ENCODE measurements at regions not wholly inside any gene's neighbourhood (a gene's known extent, or its start where the extent isn't known, plus 50 kb on each side); places are given as distances from the start of the nearest gene placed in this dataset.

DNA sequence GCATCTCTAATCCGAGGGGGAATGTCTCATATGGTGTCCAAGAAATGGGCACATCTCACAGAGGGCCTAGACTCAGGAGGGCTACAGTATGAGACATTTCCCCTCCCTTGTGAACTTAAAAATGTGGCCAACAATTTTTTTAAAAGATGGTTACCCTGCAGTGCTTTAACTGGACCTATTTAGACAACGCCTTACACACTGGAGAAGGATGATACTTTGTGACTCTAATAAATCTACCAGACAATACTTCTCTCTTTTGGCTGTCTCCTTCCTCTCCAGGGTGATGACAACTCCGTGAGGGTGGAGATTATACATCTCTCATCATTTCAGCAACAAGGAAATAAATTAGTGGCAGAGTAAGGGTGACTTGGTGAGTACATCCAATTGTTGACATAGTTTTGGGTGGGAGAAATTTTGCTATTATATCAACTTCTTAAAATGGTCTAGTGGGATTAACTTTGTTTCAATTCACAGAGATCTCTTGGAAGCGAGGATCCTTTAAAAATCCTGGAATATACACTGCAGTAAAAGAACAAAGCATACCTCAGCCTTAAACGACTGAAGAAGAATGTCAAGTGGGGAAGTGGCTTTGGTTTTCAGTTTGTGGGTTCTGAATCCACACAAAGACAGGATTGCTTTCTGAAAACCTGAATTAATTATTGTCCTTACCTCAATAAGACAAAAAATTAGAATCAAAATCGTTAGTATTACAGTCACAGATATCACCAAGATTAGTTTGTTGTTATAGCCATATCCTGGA, 89.8 kb downstream of the KPNA2 start:
- DNase-seq (ENCODE audit: low read depth in 2 of 2), result peak in 1 of 2 donors; percentile 54
- Histone ChIP-seq H3K4me1 (ENCODE audit: control insufficient read depth, extremely low read depth, insufficient read depth, low read length) (no peaks in the 10 kb centered on the region), H3K27me3 (ENCODE audit: control insufficient read depth, insufficient read depth, low read length) (no peaks in the 10 kb centered on the region), H3K4me2 (ENCODE audit: extremely low read depth, insufficient read depth, low read length) (no peak overlapping the region), H2AFZ (ENCODE audit: low read length) (no peak overlapping the region), H3K4me3 (replicated peaks in 1 of 4; ENCODE audit: control extremely low read depth in 1 of 4, insufficient read depth in 1 of 4, low read depth in 3 of 4, low read length in 4 of 4) (no peak overlapping the region), H3K9me3 (ENCODE audit: control insufficient read depth, insufficient read depth, low read depth, low read length) (no peaks in the 10 kb centered on the region), H3K36me3 (ENCODE audit: control insufficient read depth, insufficient read depth, low read length) (no peaks in the 10 kb centered on the region), H3K79me2 (ENCODE audit: control insufficient read depth, insufficient read depth, low read length) (no peaks in the 10 kb centered on the region), H4K20me1 (ENCODE audit: control insufficient read depth, extremely low read depth, insufficient read depth, low read length) (no peaks in the 10 kb centered on the region), H3K9ac (ENCODE audit: insufficient read depth, low read length) (no peak overlapping the region), H3K27ac (ENCODE audit: insufficient read depth, low read length) (no peak overlapping the region)
- TF ChIP-seq EZH2 (IDR thresholded peaks at IDR 0.05; ENCODE audit: low read length, missing control alignments), result no peak
- TF ChIP-seq CTCF (conservative IDR thresholded peaks at IDR 0.05 in 1 of 2, IDR thresholded peaks at IDR 0.05 in 1 of 2; ENCODE audit: low read depth in 1 of 2, low read length in 2 of 2), result no peak

GRCh38 chr17:68127914-68128313, 92.4 kb downstream of the KPNA2 start:
- Histone ChIP-seq H3K4me1 (ENCODE audit: control insufficient read depth, extremely low read depth, insufficient read depth, low read length) (no peaks in the 10 kb centered on the region), H3K27ac (ENCODE audit: insufficient read depth, low read length) (no peak overlapping the region), H2AFZ (ENCODE audit: low read length) (no peak overlapping the region), H3K36me3 (ENCODE audit: control insufficient read depth, insufficient read depth, low read length) (no peaks in the 10 kb centered on the region), H3K4me2 (ENCODE audit: extremely low read depth, insufficient read depth, low read length) (no peak overlapping the region), H3K9ac (ENCODE audit: insufficient read depth, low read length) (no peak overlapping the region), H3K9me3 (ENCODE audit: control insufficient read depth, insufficient read depth, low read depth, low read length) (no peaks in the 10 kb centered on the region), H4K20me1 (ENCODE audit: control insufficient read depth, extremely low read depth, insufficient read depth, low read length) (no peaks in the 10 kb centered on the region), H3K79me2 (ENCODE audit: control insufficient read depth, insufficient read depth, low read length) (no peaks in the 10 kb centered on the region), H3K27me3 (ENCODE audit: control insufficient read depth, insufficient read depth, low read length) (no peaks in the 10 kb centered on the region), H3K4me3 (replicated peaks in 1 of 4; ENCODE audit: control extremely low read depth in 1 of 4, insufficient read depth in 1 of 4, low read depth in 3 of 4, low read length in 4 of 4) (no peak overlapping the region)
- no peak for DNase-seq (ENCODE audit: low read depth in 2 of 2)
- TF ChIP-seq EZH2 (IDR thresholded peaks at IDR 0.05; ENCODE audit: low read length, missing control alignments) (no peak), CTCF (conservative IDR thresholded peaks at IDR 0.05 in 1 of 2, IDR thresholded peaks at IDR 0.05 in 1 of 2; ENCODE audit: low read depth in 1 of 2, low read length in 2 of 2) (no peak)

- TF ChIP-seq EZH2 (IDR thresholded peaks at IDR 0.05; ENCODE audit: low read length, missing control alignments) (no peak), CTCF (conservative IDR thresholded peaks at IDR 0.05 in 1 of 2, IDR thresholded peaks at IDR 0.05 in 1 of 2; ENCODE audit: low read depth in 1 of 2, low read length in 2 of 2) (no peak)
Observed at GRCh38 chr17:68131456-68131855, 95.9 kb downstream of the KPNA2 start.

More at GRCh38 chr17:68131456-68131855, 95.9 kb downstream of the KPNA2 start:
- Histone ChIP-seq H3K36me3 (ENCODE audit: control insufficient read depth, insufficient read depth, low read length) (no peaks in the 10 kb centered on the region), H3K27me3 (ENCODE audit: control insufficient read depth, insufficient read depth, low read length) (no peaks in the 10 kb centered on the region), H3K4me3 (replicated peaks in 1 of 4; ENCODE audit: control extremely low read depth in 1 of 4, insufficient read depth in 1 of 4, low read depth in 3 of 4, low read length in 4 of 4) (no peak overlapping the region), H3K4me2 (ENCODE audit: extremely low read depth, insufficient read depth, low read length) (no peak overlapping the region), H4K20me1 (ENCODE audit: control insufficient read depth, extremely low read depth, insufficient read depth, low read length) (no peaks in the 10 kb centered on the region), H2AFZ (ENCODE audit: low read length) (no peak overlapping the region), H3K4me1 (ENCODE audit: control insufficient read depth, extremely low read depth, insufficient read depth, low read length) (no peaks in the 10 kb centered on the region), H3K9me3 (ENCODE audit: control insufficient read depth, insufficient read depth, low read depth, low read length) (no peaks in the 10 kb centered on the region), H3K27ac (ENCODE audit: insufficient read depth, low read length) (no peak overlapping the region), H3K79me2 (ENCODE audit: control insufficient read depth, insufficient read depth, low read length) (no peaks in the 10 kb centered on the region), H3K9ac (ENCODE audit: insufficient read depth, low read length) (no peak overlapping the region)
- DNase-seq (ENCODE audit: low read depth in 2 of 2), result no peak

Data from fibroblast of lung (primary cell).